PC-9 (cell line): ENCODE measurements at regions not wholly inside any gene's neighbourhood (a gene's known extent, or its start where the extent isn't known, plus 50 kb on each side); places are given as distances from the start of the nearest gene placed in this dataset.

Experiments used
- CTCF ChIP-seq: fragments of 200-600 bp; sonication (generic); conservative IDR thresholded peaks from 2 replicates; pipeline ENCODE4 v1.6.1; 2017; ENCODE audit warnings: mixed run types, antibody characterized with exemption, mild to moderate bottlenecking, moderate library complexity
- EZH2 ChIP-seq: fragments of 200-600 bp; sonication (generic); IDR thresholded peaks from 2 replicates; pipeline ENCODE4 v1.8.0; 2017; ENCODE audit warnings: antibody characterized with exemption, low read depth

GRCh38 chr4:110905367-110905766 is 282.5 kb upstream of the PITX2 start:
- TF ChIP-seq CTCF (no peak), EZH2 (no peak)
